Suprapubic skin (tissue), 4 donors: ENCODE measurements at regions not wholly inside any gene's neighbourhood (a gene's known extent, or its start where the extent isn't known, plus 50 kb on each side); places are given as distances from the start of the nearest gene placed in this dataset.

Experiments
- DNase-seq, 2 donors: peaks; one replicate each; pipeline ENCODE4 v3.0.0-alpha.2; 2019; ENCODE audit warnings: low spot score in 2 of 2
- H3K27ac ChIP-seq: fragments of 200-600 bp; sonication (generic); one replicate; pipeline ENCODE4 v1.5.1; 2019
- H3K27me3 ChIP-seq: fragments of 200-600 bp; sonication (generic); one replicate; pipeline ENCODE4 v1.5.1; 2019
- H3K36me3 ChIP-seq: fragments of 200-600 bp; sonication (generic); one replicate; pipeline ENCODE4 v1.5.1; 2019
- H3K4me1 ChIP-seq: fragments of 200-600 bp; sonication (generic); one replicate; pipeline ENCODE4 v1.5.1; 2019
- H3K4me3 ChIP-seq: fragments of 200-600 bp; sonication (generic); one replicate; pipeline ENCODE4 v1.5.1; 2019; ENCODE audit warnings: mild to moderate bottlenecking
- H3K9me3 ChIP-seq: fragments of 200-600 bp; sonication (generic); one replicate; pipeline ENCODE4 v1.5.1; 2019
- CTCF ChIP-seq, 2 donors: fragments of 200-600 bp in 1 of 2; fragments of 450-650 bp in 1 of 2; sonication (generic) in 1 of 2; IDR thresholded peaks; one replicate each; pipeline ENCODE4 v1.5.1; 2016 to 2019; ENCODE audit warnings: antibody characterized with exemption in 2 of 2, mild to moderate bottlenecking in 1 of 2, moderate library complexity in 1 of 2
- EP300 ChIP-seq: sonication (generic); formaldehyde crosslinking; IDR thresholded peaks from one replicate; pipeline ENCODE4 v1.6.1; 2017; ENCODE audit warnings: antibody characterized with exemption
- POLR2A ChIP-seq, 2 donors: fragments of 450-650 bp; IDR thresholded peaks; one replicate each; pipeline ENCODE4 v1.6.1; 2017; ENCODE audit warnings: antibody characterized with exemption in 2 of 2, mild to moderate bottlenecking in 2 of 2, moderate library complexity in 2 of 2
- POLR2AphosphoS5 ChIP-seq, 3 donors: sonication (generic); formaldehyde crosslinking; IDR thresholded peaks; one replicate each; pipeline ENCODE4 v1.6.1; 2017; ENCODE audit warnings: antibody characterized with exemption in 3 of 3
- WGBS: methylation state at CpG from one replicate; pipeline ENCODE4 v1.1.5; 2018; 5-methylcytosine and 5-hydroxymethylcytosine counted together

- Histone ChIP-seq H3K4me3 (no peak overlapping the region), H3K27me3 (no peaks in the 10 kb centered on the region), H3K27ac (no peak overlapping the region), H3K9me3 (no peaks in the 10 kb centered on the region), H3K36me3 (no peaks in the 10 kb centered on the region), H3K4me1 (no peaks in the 10 kb centered on the region)
- DNase-seq, result no peak
- WGBS, result 92% methylated on average over 3 of the region's 3 CpGs
- TF ChIP-seq POLR2AphosphoS5 (IDR thresholded peaks at IDR 0.05) (no peak), POLR2A (IDR thresholded peaks at IDR 0.05) (no peak), CTCF (IDR thresholded peaks at IDR 0.05) (no peak), EP300 (no peak)
These were observed 65.4 kb upstream of the ERCC6L2 start for GRCh38 chr9:95810133-95810532.

- 78% methylated on average over 2 of the region's 2 CpGs for WGBS
- H3K9me3 ChIP-seq, result no peaks in the 10 kb centered on the region
- no peaks in the 10 kb centered on the region for H3K4me1 ChIP-seq
- H3K27me3 ChIP-seq, result no peaks in the 10 kb centered on the region
- TF ChIP-seq EP300, result no peak
- TF ChIP-seq POLR2AphosphoS5 (IDR thresholded peaks at IDR 0.05), result no peak
- H3K36me3 ChIP-seq, result no peaks in the 10 kb centered on the region
- H3K4me3 ChIP-seq, result no peak overlapping the region
- no peak for DNase-seq
- H3K27ac ChIP-seq, result no peak overlapping the region
These were observed 65.8 kb upstream of the ERCC6L2 start for GRCh38 chr9:95809686-95810085.

- no peaks in the 10 kb centered on the region for H3K4me1 ChIP-seq
- no peaks in the 10 kb centered on the region for H3K36me3 ChIP-seq
- no peak overlapping the region for H3K4me3 ChIP-seq
- no peaks in the 10 kb centered on the region for H3K9me3 ChIP-seq
- H3K27ac ChIP-seq, result no peak overlapping the region
- TF ChIP-seq CTCF (IDR thresholded peaks at IDR 0.05), result no peak
- TF ChIP-seq POLR2AphosphoS5 (IDR thresholded peaks at IDR 0.05), result no peak
- TF ChIP-seq EP300, result no peak
- H3K27me3 ChIP-seq, result no peaks in the 10 kb centered on the region
- 61% methylated on average over 3 of the region's 3 CpGs for WGBS
- no peak for DNase-seq
These were observed 67.5 kb upstream of the ERCC6L2 start for GRCh38 chr9:95808011-95808410.

GRCh38 chr9:95807326-95807947 lies 68.1 kb upstream of the ERCC6L2 start:
- Histone ChIP-seq H3K9me3 (no peaks in the 10 kb centered on the region), H3K27ac (no peak overlapping the region), H3K36me3 (no peaks in the 10 kb centered on the region), H3K4me3 (no peak overlapping the region), H3K4me1 (no peaks in the 10 kb centered on the region), H3K27me3 (no peaks in the 10 kb centered on the region)
- 73% methylated on average over 5 of the region's 5 CpGs for WGBS
- DNase-seq, result no peak
- TF ChIP-seq POLR2A (IDR thresholded peaks at IDR 0.05) (no peak), EP300 (no peak), CTCF (IDR thresholded peaks at IDR 0.05) (no peak), POLR2AphosphoS5 (IDR thresholded peaks at IDR 0.05) (no peak)

GRCh38 chr9:95803197-95803596 lies 72.3 kb upstream of the ERCC6L2 start:
- Histone ChIP-seq H3K9me3 (no peaks in the 10 kb centered on the region), H3K4me1 (no peaks in the 10 kb centered on the region), H3K27ac (no peak overlapping the region), H3K27me3 (no peaks in the 10 kb centered on the region), H3K4me3 (no peak overlapping the region), H3K36me3 (no peaks in the 10 kb centered on the region)
- 79% methylated on average over 4 of the region's 4 CpGs for WGBS
- no peak for DNase-seq
- TF ChIP-seq POLR2A (IDR thresholded peaks at IDR 0.05) (no peak), CTCF (IDR thresholded peaks at IDR 0.05) (no peak), EP300 (no peak), POLR2AphosphoS5 (IDR thresholded peaks at IDR 0.05) (no peak)

GRCh38 chr9:95801797-95802196 lies 73.7 kb upstream of the ERCC6L2 start:
- TF ChIP-seq POLR2AphosphoS5 (IDR thresholded peaks at IDR 0.05) (no peak), EP300 (no peak), POLR2A (IDR thresholded peaks at IDR 0.05) (no peak), CTCF (IDR thresholded peaks at IDR 0.05) (no peak)
- WGBS, result 70% methylated on average over 1 of the region's 1 CpG
- Histone ChIP-seq H3K4me3 (no peak overlapping the region), H3K9me3 (no peaks in the 10 kb centered on the region), H3K4me1 (no peaks in the 10 kb centered on the region), H3K27ac (no peak overlapping the region), H3K36me3 (no peaks in the 10 kb centered on the region), H3K27me3 (no peaks in the 10 kb centered on the region)
- DNase-seq, result no peak
